Fibroblast of the conjunctiva (primary cell): ENCODE measurements at regions not wholly inside any gene's neighbourhood (a gene's known extent, or its start where the extent isn't known, plus 50 kb on each side); places are given as distances from the start of the nearest gene placed in this dataset.

Experiments used
- DNase-seq: peaks from one replicate; pipeline ENCODE4 v3.0.0-alpha.2; 2010; ENCODE audit warnings: low read depth

GRCh38 chr6:134455319-134455718, 137.4 kb upstream of the SGK1 start:
- DNase-seq = no peak

GRCh38 chr6:134454794-134455193, 136.9 kb upstream of the SGK1 start:
- no peak for DNase-seq

GRCh38 chr6:134453792-134454510, 136.0 kb upstream of the SGK1 start:
- DNase-seq = no peak

- no peak for DNase-seq
Observed at GRCh38 chr6:134452906-134453305, 135.0 kb upstream of the SGK1 start.

- DNase-seq = no peak
Observed at GRCh38 chr6:134451529-134451928, 133.6 kb upstream of the SGK1 start.

- DNase-seq = no peak
Observed at GRCh38 chr6:134449781-134450180, 131.9 kb upstream of the SGK1 start.

- DNase-seq = no peak
Observed at GRCh38 chr6:134449004-134449403, 131.1 kb upstream of the SGK1 start.

- peak; percentile 81 for DNase-seq
Observed at GRCh38 chr6:134447883-134448387, 130.0 kb upstream of the SGK1 start.

GRCh38 chr6:134447423-134447822, 129.5 kb upstream of the SGK1 start:
- peak; percentile 42 for DNase-seq

- DNase-seq = no peak
Observed at GRCh38 chr6:134446896-134447295, 129.0 kb upstream of the SGK1 start.

- no peak for DNase-seq
Observed at GRCh38 chr6:134446218-134446848, 128.4 kb upstream of the SGK1 start.

GRCh38 chr6:134443009-134443408, 125.1 kb upstream of the SGK1 start:
- DNase-seq = no peak

- DNase-seq = no peak
Observed at GRCh38 chr6:134442073-134442472, 124.2 kb upstream of the SGK1 start.

- no peak for DNase-seq
Observed at GRCh38 chr6:134438837-134439236, 120.9 kb upstream of the SGK1 start.

- DNase-seq = no peak
Observed at GRCh38 chr6:134437376-134437775, 119.5 kb upstream of the SGK1 start.

- no peak for DNase-seq
Observed at GRCh38 chr6:134436950-134437349, 119.0 kb upstream of the SGK1 start.

- peak; percentile 95 for DNase-seq
Observed at GRCh38 chr6:134436281-134436815, 118.4 kb upstream of the SGK1 start.

- DNase-seq = no peak
Observed at GRCh38 chr6:134435814-134436280, 117.9 kb upstream of the SGK1 start.

- no peak for DNase-seq
Observed at GRCh38 chr6:134434019-134434942, 116.4 kb upstream of the SGK1 start.

GRCh38 chr6:134432036-134432435, 114.1 kb upstream of the SGK1 start:
- DNase-seq = no peak

- no peak for DNase-seq
Observed at GRCh38 chr6:134431421-134431859, 113.5 kb upstream of the SGK1 start.

GRCh38 chr6:134429861-134430380, 112.0 kb upstream of the SGK1 start:
- DNase-seq = no peak
